BE2C (cell line): ENCODE measurements at regions not wholly inside any gene's neighbourhood (a gene's known extent, or its start where the extent isn't known, plus 50 kb on each side); places are given as distances from the start of the nearest gene placed in this dataset.

Source experiments
- DNase-seq: peaks from one replicate; pipeline ENCODE4 v3.0.0-alpha.2; 2020
- H3K27me3 ChIP-seq: fragments of 250-450 bp; sonication (Bioruptor Pico); 2 replicates; pipeline ENCODE4 v1.5.1; 2020; ENCODE audit warnings: mild to moderate bottlenecking
- H3K36me3 ChIP-seq: fragments of 250-450 bp; sonication (Bioruptor Pico); 2 replicates; pipeline ENCODE4 v1.5.1; 2020; ENCODE audit warnings: mild to moderate bottlenecking
- H3K4me1 ChIP-seq: fragments of 250-450 bp; sonication (Bioruptor Pico); 2 replicates; pipeline ENCODE4 v1.5.1; 2020
- H3K4me3 ChIP-seq: 2 replicates; pipeline ENCODE4 v1.5.1; 2011; ENCODE audit warnings: low read depth, low read length
- H3K9me3 ChIP-seq: fragments of 250-450 bp; sonication (Bioruptor Pico); 2 replicates; pipeline ENCODE4 v1.5.1; 2020
- TF ChIP-seq, protein P1 (sequence below): IDR thresholded peaks from 2 replicates; pipeline ENCODE4 v1.5.1; 2012; ENCODE audit warnings: mild to moderate bottlenecking, low read depth, low read length

GRCh38 chr5:51650824-51651223, 267.6 kb downstream of the ISL1 start:
- Histone ChIP-seq H3K9me3 (no peaks in the 10 kb centered on the region), H3K27me3 (no peaks in the 10 kb centered on the region), H3K4me3 (no peak overlapping the region), H3K36me3 (no peaks in the 10 kb centered on the region), H3K4me1 (peaks cover 3% of the 10 kb centered on the region; the same call in 1 of the 2 replicates)
- DNase-seq, result no peak
- TF ChIP-seq, protein P1, sequence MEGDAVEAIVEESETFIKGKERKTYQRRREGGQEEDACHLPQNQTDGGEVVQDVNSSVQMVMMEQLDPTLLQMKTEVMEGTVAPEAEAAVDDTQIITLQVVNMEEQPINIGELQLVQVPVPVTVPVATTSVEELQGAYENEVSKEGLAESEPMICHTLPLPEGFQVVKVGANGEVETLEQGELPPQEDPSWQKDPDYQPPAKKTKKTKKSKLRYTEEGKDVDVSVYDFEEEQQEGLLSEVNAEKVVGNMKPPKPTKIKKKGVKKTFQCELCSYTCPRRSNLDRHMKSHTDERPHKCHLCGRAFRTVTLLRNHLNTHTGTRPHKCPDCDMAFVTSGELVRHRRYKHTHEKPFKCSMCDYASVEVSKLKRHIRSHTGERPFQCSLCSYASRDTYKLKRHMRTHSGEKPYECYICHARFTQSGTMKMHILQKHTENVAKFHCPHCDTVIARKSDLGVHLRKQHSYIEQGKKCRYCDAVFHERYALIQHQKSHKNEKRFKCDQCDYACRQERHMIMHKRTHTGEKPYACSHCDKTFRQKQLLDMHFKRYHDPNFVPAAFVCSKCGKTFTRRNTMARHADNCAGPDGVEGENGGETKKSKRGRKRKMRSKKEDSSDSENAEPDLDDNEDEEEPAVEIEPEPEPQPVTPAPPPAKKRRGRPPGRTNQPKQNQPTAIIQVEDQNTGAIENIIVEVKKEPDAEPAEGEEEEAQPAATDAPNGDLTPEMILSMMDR, result no peak

DNA sequence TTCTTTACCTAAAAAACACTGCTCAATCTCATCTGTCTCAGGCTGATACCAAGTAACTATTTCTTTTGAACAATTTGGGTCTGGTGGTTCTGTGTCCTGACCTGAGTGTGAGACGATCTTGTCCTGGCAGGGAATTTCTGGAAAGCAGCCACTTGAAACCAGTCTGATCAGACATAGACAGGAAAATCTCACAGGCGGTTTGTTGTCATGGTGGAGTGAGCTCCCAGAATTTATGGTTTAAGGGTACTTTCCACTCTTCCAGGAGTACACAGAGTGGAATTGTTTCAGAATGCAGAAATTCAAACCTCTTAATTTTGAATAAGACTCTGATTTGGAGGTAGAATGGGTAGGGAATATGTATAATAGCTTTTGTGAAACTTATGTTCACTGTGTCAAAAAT, 268.2 kb downstream of the ISL1 start:
- no peak overlapping the region for H3K4me3 ChIP-seq
- DNase-seq, result no peak
- peaks cover 3% of the 10 kb centered on the region; the same call in 1 of the 2 replicates for H3K4me1 ChIP-seq
- no peaks in the 10 kb centered on the region for H3K27me3 ChIP-seq
- no peaks in the 10 kb centered on the region for H3K9me3 ChIP-seq
- H3K36me3 ChIP-seq, result no peaks in the 10 kb centered on the region
- TF ChIP-seq, protein P1, result no peak

- DNase-seq, result no peak
- Histone ChIP-seq H3K27me3 (no peaks in the 10 kb centered on the region), H3K36me3 (no peaks in the 10 kb centered on the region), H3K9me3 (no peaks in the 10 kb centered on the region), H3K4me3 (no peak overlapping the region), H3K4me1 (peaks cover 3% of the 10 kb centered on the region; the same call in 1 of the 2 replicates)
- TF ChIP-seq, protein P1, result no peak
These were observed 268.6 kb downstream of the ISL1 start for GRCh38 chr5:51651889-51652288.

DNA sequence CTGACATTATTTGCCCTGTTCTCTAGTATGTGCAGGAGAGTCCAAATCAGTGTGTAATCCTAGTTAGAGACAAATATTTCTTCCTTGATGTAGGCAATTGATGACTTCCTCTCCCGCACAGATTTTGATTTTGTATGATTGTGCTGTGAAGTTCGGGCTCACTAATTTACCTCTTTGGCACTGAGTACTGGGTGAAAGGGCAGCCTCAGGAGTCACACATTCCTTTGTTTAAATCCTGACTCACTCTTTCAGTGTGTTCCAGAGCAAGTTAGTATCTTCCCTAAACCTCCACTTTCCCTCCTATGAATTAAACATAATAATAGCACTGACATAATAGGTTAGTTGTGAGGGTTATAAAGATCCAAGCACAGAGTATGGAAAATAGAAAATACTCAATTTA, 269.7 kb downstream of the ISL1 start:
- TF ChIP-seq, protein P1, result no peak
- no peaks in the 10 kb centered on the region for H3K36me3 ChIP-seq
- no peak for DNase-seq
- H3K4me3 ChIP-seq, result no peak overlapping the region
- peaks cover 7% of the 10 kb centered on the region for H3K4me1 ChIP-seq
- H3K27me3 ChIP-seq, result no peaks in the 10 kb centered on the region
- H3K9me3 ChIP-seq, result no peaks in the 10 kb centered on the region

GRCh38 chr5:51657340-51658240, 274.3 kb downstream of the ISL1 start:
- TF ChIP-seq, protein P1, result no peak
- no peak for DNase-seq

DNA sequence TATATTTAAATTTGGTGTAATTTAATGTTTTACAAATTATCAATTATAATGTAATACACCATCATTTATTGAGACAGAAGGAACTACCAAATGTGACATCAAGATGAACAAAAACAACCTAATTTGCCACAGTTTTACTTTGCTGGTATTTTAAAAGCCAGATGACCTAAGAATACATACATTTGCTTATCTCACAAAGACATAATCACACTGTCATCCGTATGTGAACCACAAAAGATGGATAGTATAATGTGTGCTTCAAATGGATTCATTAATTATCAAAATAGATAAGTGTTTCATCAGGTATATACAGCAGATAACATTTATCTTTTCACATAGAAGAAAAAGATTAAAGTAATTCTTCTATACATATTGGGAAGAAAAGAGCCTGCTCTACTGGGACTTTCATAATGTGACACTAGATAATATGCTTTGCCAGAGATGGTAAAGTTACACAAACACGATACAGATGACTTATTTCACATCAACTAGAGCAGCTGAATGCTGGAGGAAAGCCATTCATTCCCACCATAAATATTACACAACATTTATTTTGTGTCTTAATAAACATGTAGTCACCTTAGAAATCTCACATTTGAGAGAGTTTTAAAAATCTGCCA, 278.5 kb downstream of the ISL1 start:
- no peaks in the 10 kb centered on the region for H3K27me3 ChIP-seq
- no peaks in the 10 kb centered on the region; the same call in 1 of the 2 replicates for H3K9me3 ChIP-seq
- H3K4me3 ChIP-seq, result no peak overlapping the region
- DNase-seq, result no peak
- peaks cover 11% of the 10 kb centered on the region for H3K4me1 ChIP-seq
- H3K36me3 ChIP-seq, result no peaks in the 10 kb centered on the region
- TF ChIP-seq, protein P1, result no peak

More at GRCh38 chr5:51657340-51658240, 274.3 kb downstream of the ISL1 start:
- no peaks in the 10 kb centered on the region for H3K36me3 ChIP-seq
- no peaks in the 10 kb centered on the region for H3K9me3 ChIP-seq
- peaks cover 11% of the 10 kb centered on the region for H3K4me1 ChIP-seq
- H3K27me3 ChIP-seq, result no peaks in the 10 kb centered on the region
- no peak overlapping the region for H3K4me3 ChIP-seq
